Endothelial cell (in vitro differentiated cells): ENCODE measurements at regions not wholly inside any gene's neighbourhood (a gene's known extent, or its start where the extent isn't known, plus 50 kb on each side); places are given as distances from the start of the nearest gene placed in this dataset.

Experiments used
- DNase-seq: peaks from one replicate; pipeline ENCODE4 v3.0.0; 2021; ENCODE audit warnings: low spot score
- H3K27ac Mint-ChIP-seq: one replicate; pipeline ENCODE4 v1.8.0; 2021; ENCODE audit warnings: mixed read lengths, inconsistent platforms; ENCODE audit not compliant: unreplicated experiment
- H3K27me3 Mint-ChIP-seq: one replicate; pipeline ENCODE4 v1.8.0; 2021; ENCODE audit warnings: mild to moderate bottlenecking, moderate library complexity, mixed read lengths, inconsistent platforms; ENCODE audit not compliant: unreplicated experiment
- H3K36me3 Mint-ChIP-seq: one replicate; pipeline ENCODE4 v1.8.0; 2021; ENCODE audit warnings: mild to moderate bottlenecking, low read depth, mixed read lengths, inconsistent platforms; ENCODE audit not compliant: unreplicated experiment
- H3K4me1 Mint-ChIP-seq: one replicate; pipeline ENCODE4 v1.8.0; 2021; ENCODE audit warnings: mild to moderate bottlenecking, mixed read lengths, inconsistent platforms; ENCODE audit not compliant: unreplicated experiment
- H3K4me3 Mint-ChIP-seq: one replicate; pipeline ENCODE4 v1.8.0; 2021; ENCODE audit warnings: mild to moderate bottlenecking, mixed read lengths, inconsistent platforms; ENCODE audit not compliant: unreplicated experiment
- H3K9me3 Mint-ChIP-seq: one replicate; pipeline ENCODE4 v1.8.0; 2021; ENCODE audit warnings: mixed read lengths, inconsistent platforms; ENCODE audit not compliant: unreplicated experiment
- CTCF ChIP-seq: fragments of 200-600 bp; sonication (generic); IDR thresholded peaks from one replicate; pipeline ENCODE4 v1.5.0; 2021; ENCODE audit warnings: antibody characterized with exemption; ENCODE audit not compliant: unreplicated experiment

GRCh38 chr18:61989138-61989537 lies 96.3 kb upstream of the RNF152 start:
- DNase-seq: no peak
- TF ChIP-seq CTCF: no peak
- H3K4me1 Mint-ChIP-seq: peaks cover 9% of the 10 kb centered on the region
- H3K9me3 Mint-ChIP-seq: no peaks in the 10 kb centered on the region
- no peak overlapping the region for H3K27ac Mint-ChIP-seq
- no peak overlapping the region for H3K4me3 Mint-ChIP-seq
- no peaks in the 10 kb centered on the region for H3K36me3 Mint-ChIP-seq
- H3K27me3 Mint-ChIP-seq: peaks cover 2% of the 10 kb centered on the region

GRCh38 chr18:61988100-61988499 lies 95.3 kb upstream of the RNF152 start:
- no peak for TF ChIP-seq CTCF
- Mint-ChIP-seq H3K4me1 (peaks cover 5% of the 10 kb centered on the region), H3K36me3 (no peaks in the 10 kb centered on the region), H3K27me3 (peaks cover 2% of the 10 kb centered on the region), H3K9me3 (no peaks in the 10 kb centered on the region), H3K4me3 (no peak overlapping the region), H3K27ac (no peak overlapping the region)
- DNase-seq: no peak

- Mint-ChIP-seq H3K36me3 (no peaks in the 10 kb centered on the region), H3K27ac (no peak overlapping the region)
Measured at GRCh38 chr18:61985681-61986080, 92.9 kb upstream of the RNF152 start.

GRCh38 chr18:61984349-61984748 lies 91.5 kb upstream of the RNF152 start:
- no peaks in the 10 kb centered on the region for H3K4me1 Mint-ChIP-seq
- H3K27ac Mint-ChIP-seq: no peak overlapping the region
- no peaks in the 10 kb centered on the region for H3K36me3 Mint-ChIP-seq
- H3K27me3 Mint-ChIP-seq: peaks cover 2% of the 10 kb centered on the region
- no peak for TF ChIP-seq CTCF
- no peak for DNase-seq
- H3K9me3 Mint-ChIP-seq: no peaks in the 10 kb centered on the region
- no peak overlapping the region for H3K4me3 Mint-ChIP-seq

More at GRCh38 chr18:61985681-61986080, 92.9 kb upstream of the RNF152 start:
- DNase-seq: no peak
- H3K9me3 Mint-ChIP-seq: no peaks in the 10 kb centered on the region
- peaks cover 2% of the 10 kb centered on the region for H3K27me3 Mint-ChIP-seq
- no peak for TF ChIP-seq CTCF
- H3K4me3 Mint-ChIP-seq: no peak overlapping the region
- no peaks in the 10 kb centered on the region for H3K4me1 Mint-ChIP-seq

- H3K27me3 Mint-ChIP-seq: peaks cover 4% of the 10 kb centered on the region
- no peaks in the 10 kb centered on the region for H3K4me1 Mint-ChIP-seq
- H3K9me3 Mint-ChIP-seq: no peaks in the 10 kb centered on the region
- no peak overlapping the region for H3K27ac Mint-ChIP-seq
- H3K36me3 Mint-ChIP-seq: no peaks in the 10 kb centered on the region
- TF ChIP-seq CTCF: no peak
- H3K4me3 Mint-ChIP-seq: no peak overlapping the region
- DNase-seq: no peak
Measured at GRCh38 chr18:61982475-61982874, 89.7 kb upstream of the RNF152 start.
